ENCODE measurements at regions not wholly inside any gene's neighbourhood (a gene's known extent, or its start where the extent isn't known, plus 50 kb on each side); places are given as distances from the start of the nearest gene placed in this dataset.

GRCh38 chr10:3006607-3007006, 60.7 kb upstream of the PFKP start:
- Mint-ChIP-seq H3K27me3 (peaks cover 21 to 33% of the 10 kb centered on the region in 2 donors), H3K9me3 (peaks cover 0 to 2% (median 0%) of the 10 kb centered on the region in 8 donors), H3K4me3 (no peak overlapping the region), H3K4me1 (peaks cover 0 to 3% (median under 1%) of the 10 kb centered on the region in 4 donors), H3K27ac (no peak overlapping the region), H3K36me3 (no peaks in the 10 kb centered on the region)
- Histone ChIP-seq H3K27me3 (ENCODE audit: insufficient read depth, low read length) (peaks cover 3% of the 10 kb centered on the region), H3K27ac (ENCODE audit: low read depth, low read length) (no peak overlapping the region), H3K4me3 (ENCODE audit: low read length in 2 of 2) (no peak overlapping the region), H3K9me3 (ENCODE audit: control insufficient read depth in 1 of 2, low read length in 2 of 2) (no peaks in the 10 kb centered on the region), H3K36me3 (ENCODE audit: insufficient read depth, low read length) (no peaks in the 10 kb centered on the region), H3K4me1 (ENCODE audit: insufficient read depth, low read length) (no peaks in the 10 kb centered on the region)
- POLR2A ChIA-PET (ENCODE audit: partially characterized antibody) = no interaction called here
- CTCF ChIA-PET (ENCODE audit: partially characterized antibody) = no interaction called here
- DNase-seq = no peak
- intact Hi-C loops (cut with micrococcal nuclease) = no loop called here

GRCh38 chr10:3006093-3006492, 61.3 kb upstream of the PFKP start:
- Mint-ChIP-seq H3K4me1 (peaks cover 0 to 3% (median under 1%) of the 10 kb centered on the region in 4 donors), H3K4me3 (no peak overlapping the region), H3K27ac (no peak overlapping the region), H3K36me3 (no peaks in the 10 kb centered on the region), H3K9me3 (peaks cover 0 to 2% (median 0%) of the 10 kb centered on the region in 8 donors), H3K27me3 (peaks cover 20 to 32% of the 10 kb centered on the region in 2 donors)
- Histone ChIP-seq H3K9me3 (ENCODE audit: control insufficient read depth in 1 of 2, low read length in 2 of 2) (no peaks in the 10 kb centered on the region), H3K27me3 (ENCODE audit: insufficient read depth, low read length) (peaks cover 3% of the 10 kb centered on the region), H3K27ac (ENCODE audit: low read depth, low read length) (no peak overlapping the region), H3K4me1 (ENCODE audit: insufficient read depth, low read length) (no peaks in the 10 kb centered on the region), H3K36me3 (ENCODE audit: insufficient read depth, low read length) (no peaks in the 10 kb centered on the region), H3K4me3 (ENCODE audit: low read length in 2 of 2) (no peak overlapping the region)
- no peak for DNase-seq
- ChIA-PET CTCF (ENCODE audit: partially characterized antibody) (no interaction called here), POLR2A (ENCODE audit: partially characterized antibody) (no interaction called here)
- intact Hi-C loops (cut with micrococcal nuclease) = no loop called here

GRCh38 chr10:3002304-3002703, 65.0 kb upstream of the PFKP start:
- H3K36me3 Mint-ChIP-seq = no peaks in the 10 kb centered on the region
- ChIA-PET CTCF (ENCODE audit: partially characterized antibody) (no interaction called here), POLR2A (ENCODE audit: partially characterized antibody) (no interaction called here)
- peaks cover 0 to 3% (median 2%) of the 10 kb centered on the region in 4 donors for H3K4me1 Mint-ChIP-seq
- no peaks in the 10 kb centered on the region for H3K9me3 ChIP-seq (ENCODE audit: control insufficient read depth in 1 of 2, low read length in 2 of 2)
- no peak overlapping the region for H3K4me3 ChIP-seq (ENCODE audit: low read length in 2 of 2)
- no peaks in the 10 kb centered on the region for H3K4me1 ChIP-seq (ENCODE audit: insufficient read depth, low read length)
- H3K4me3 Mint-ChIP-seq = no peak overlapping the region
- peaks cover 7 to 9% of the 10 kb centered on the region in 2 donors for H3K27me3 Mint-ChIP-seq
- intact Hi-C loops (cut with micrococcal nuclease) = no loop called here
- no peak overlapping the region for H3K27ac Mint-ChIP-seq
- H3K27ac ChIP-seq (ENCODE audit: low read depth, low read length) = no peak overlapping the region
- DNase-seq = no peak
- peaks cover 0 to 2% (median 0%) of the 10 kb centered on the region in 8 donors for H3K9me3 Mint-ChIP-seq
- H3K36me3 ChIP-seq (ENCODE audit: insufficient read depth, low read length) = no peaks in the 10 kb centered on the region
- peaks cover 3% of the 10 kb centered on the region for H3K27me3 ChIP-seq (ENCODE audit: insufficient read depth, low read length)

- CTCF ChIA-PET (ENCODE audit: partially characterized antibody) = interaction anchor here (1.3 kb wide), 1 partner anchor 21 kb away, joined by 3 read pairs; no protein-coding TSS in a partner anchor
- H3K9me3 ChIP-seq (ENCODE audit: control insufficient read depth in 1 of 2, low read length in 2 of 2) = no peaks in the 10 kb centered on the region
- H3K4me3 ChIP-seq (ENCODE audit: low read length in 2 of 2) = no peak overlapping the region
- H3K27ac ChIP-seq (ENCODE audit: low read depth, low read length) = no peak overlapping the region
- no peak for DNase-seq
- Mint-ChIP-seq H3K9me3 (peaks cover 0 to 2% (median 0%) of the 10 kb centered on the region in 8 donors), H3K27me3 (peaks cover 9 to 13% of the 10 kb centered on the region in 2 donors), H3K4me1 (peaks cover 0 to 3% (median 2%) of the 10 kb centered on the region in 4 donors), H3K4me3 (no peak overlapping the region), H3K36me3 (no peaks in the 10 kb centered on the region), H3K27ac (no peak overlapping the region)
- POLR2A ChIA-PET (ENCODE audit: partially characterized antibody) = no interaction called here
- H3K4me1 ChIP-seq (ENCODE audit: insufficient read depth, low read length) = no peaks in the 10 kb centered on the region
- H3K27me3 ChIP-seq (ENCODE audit: insufficient read depth, low read length) = no peaks in the 10 kb centered on the region
- no peaks in the 10 kb centered on the region for H3K36me3 ChIP-seq (ENCODE audit: insufficient read depth, low read length)
- intact Hi-C loops (cut with micrococcal nuclease) = no loop called here
Measured at GRCh38 chr10:3000048-3000447, 67.3 kb upstream of the PFKP start.

- H3K36me3 Mint-ChIP-seq = no peaks in the 10 kb centered on the region
- intact Hi-C loops (cut with micrococcal nuclease) = no loop called here
- Histone ChIP-seq H3K27ac (ENCODE audit: low read depth, low read length) (no peak overlapping the region), H3K27me3 (ENCODE audit: insufficient read depth, low read length) (no peaks in the 10 kb centered on the region), H3K9me3 (ENCODE audit: control insufficient read depth in 1 of 2, low read length in 2 of 2) (no peaks in the 10 kb centered on the region), H3K4me3 (ENCODE audit: low read length in 2 of 2) (no peak overlapping the region), H3K4me1 (ENCODE audit: insufficient read depth, low read length) (no peaks in the 10 kb centered on the region), H3K36me3 (ENCODE audit: insufficient read depth, low read length) (no peaks in the 10 kb centered on the region)
- DNase-seq = no peak
- POLR2A ChIA-PET (ENCODE audit: partially characterized antibody) = no interaction called here
- no peak overlapping the region for H3K27ac Mint-ChIP-seq
- CTCF ChIA-PET (ENCODE audit: partially characterized antibody) = no interaction called here
- no peak overlapping the region for H3K4me3 Mint-ChIP-seq
- H3K9me3 Mint-ChIP-seq = peaks cover 0 to 3% (median under 1%) of the 10 kb centered on the region in 8 donors
- no peaks in the 10 kb centered on the region for H3K4me1 Mint-ChIP-seq
- H3K27me3 Mint-ChIP-seq = peaks cover 15 to 18% of the 10 kb centered on the region in 2 donors
Measured at GRCh38 chr10:2994221-2994961, 73.0 kb upstream of the PFKP start.

GRCh38 chr10:2993636-2994035, 73.7 kb upstream of the PFKP start:
- Mint-ChIP-seq H3K9me3 (peaks cover 0 to 9% (median 5%) of the 10 kb centered on the region in 8 donors), H3K4me3 (no peak overlapping the region), H3K36me3 (no peaks in the 10 kb centered on the region), H3K4me1 (no peaks in the 10 kb centered on the region), H3K27me3 (peaks cover 22 to 24% of the 10 kb centered on the region in 2 donors), H3K27ac (no peak overlapping the region)
- POLR2A ChIA-PET (ENCODE audit: partially characterized antibody) = no interaction called here
- no peaks in the 10 kb centered on the region for H3K27me3 ChIP-seq (ENCODE audit: insufficient read depth, low read length)
- DNase-seq = no peak
- no peak overlapping the region for H3K4me3 ChIP-seq (ENCODE audit: low read length in 2 of 2)
- no peaks in the 10 kb centered on the region for H3K36me3 ChIP-seq (ENCODE audit: insufficient read depth, low read length)
- H3K27ac ChIP-seq (ENCODE audit: low read depth, low read length) = no peak overlapping the region
- no peaks in the 10 kb centered on the region for H3K4me1 ChIP-seq (ENCODE audit: insufficient read depth, low read length)
- CTCF ChIA-PET (ENCODE audit: partially characterized antibody) = no interaction called here
- peaks cover 0 to 5% of the 10 kb centered on the region in 2 donors for H3K9me3 ChIP-seq (ENCODE audit: control insufficient read depth in 1 of 2, low read length in 2 of 2)
- intact Hi-C loops (cut with micrococcal nuclease) = no loop called here

GRCh38 chr10:2992401-2993198, 74.7 kb upstream of the PFKP start:
- Mint-ChIP-seq H3K4me3 (no peak overlapping the region), H3K36me3 (no peaks in the 10 kb centered on the region), H3K27me3 (peaks cover 28 to 30% of the 10 kb centered on the region in 2 donors), H3K4me1 (no peaks in the 10 kb centered on the region), H3K9me3 (peaks cover 0 to 15% (median 7%) of the 10 kb centered on the region in 8 donors), H3K27ac (no peak overlapping the region)
- Histone ChIP-seq H3K27me3 (ENCODE audit: insufficient read depth, low read length) (no peaks in the 10 kb centered on the region), H3K4me3 (ENCODE audit: low read length in 2 of 2) (no peak overlapping the region), H3K9me3 (ENCODE audit: control insufficient read depth in 1 of 2, low read length in 2 of 2) (peaks cover 0 to 5% of the 10 kb centered on the region in 2 donors), H3K4me1 (ENCODE audit: insufficient read depth, low read length) (no peaks in the 10 kb centered on the region), H3K36me3 (ENCODE audit: insufficient read depth, low read length) (no peaks in the 10 kb centered on the region), H3K27ac (ENCODE audit: low read depth, low read length) (no peak overlapping the region)
- CTCF ChIA-PET (ENCODE audit: partially characterized antibody) = no interaction called here
- no peak for DNase-seq
- intact Hi-C loops (cut with micrococcal nuclease) = no loop called here
- POLR2A ChIA-PET (ENCODE audit: partially characterized antibody) = no interaction called here
